ENCODE measurements at regions not wholly inside any gene's neighbourhood (a gene's known extent, or its start where the extent isn't known, plus 50 kb on each side); places are given as distances from the start of the nearest gene placed in this dataset.
"Not testable (repeated sequence)": the region's sequence is repeated elsewhere in the genome, so short reads cannot be mapped to it uniquely, and the experiment has no call there.

DNA sequence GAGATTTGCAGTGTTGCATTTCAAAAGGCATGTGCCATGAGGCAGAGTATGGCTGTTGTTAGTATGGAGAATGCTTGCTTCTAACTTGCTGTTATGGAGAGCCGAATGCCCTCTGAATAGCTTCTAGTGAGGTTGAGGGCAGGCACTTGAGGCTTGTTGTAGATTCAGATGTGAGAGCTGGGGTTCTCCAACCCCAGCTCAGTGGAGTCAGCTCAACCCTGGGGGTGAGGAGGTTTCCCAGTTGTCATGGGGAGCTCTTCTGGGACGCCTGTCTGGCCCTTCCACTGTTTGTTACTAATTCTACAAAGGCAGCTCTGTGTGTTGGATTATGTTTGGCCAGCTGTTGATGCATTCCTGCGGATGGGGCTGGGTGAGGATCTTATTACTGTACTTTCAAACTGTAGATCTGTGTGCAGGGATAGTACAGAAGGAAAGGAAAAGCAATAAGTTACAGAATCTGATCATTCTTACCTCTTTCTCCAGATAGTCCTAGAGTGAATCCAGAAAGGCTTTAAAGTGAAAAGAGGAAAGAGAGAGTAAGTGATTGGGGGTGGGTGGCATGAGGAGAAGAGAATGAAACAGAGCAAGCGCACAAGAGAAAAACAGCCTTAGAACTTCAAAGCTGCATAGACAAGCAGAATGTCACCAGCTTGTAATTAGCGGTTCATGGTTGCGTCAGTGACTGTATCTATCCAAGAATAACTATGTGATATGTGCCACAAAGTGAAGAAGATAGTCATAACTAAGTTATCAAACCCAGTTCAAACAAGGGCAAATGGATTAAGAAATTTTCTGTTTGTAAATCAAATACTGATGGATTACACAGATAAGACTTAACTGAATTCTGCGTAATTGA lies 148.7 kb downstream of the PRL start:
- DNase-seq (ENCODE audit: low read depth): peak; percentile 89

DNA sequence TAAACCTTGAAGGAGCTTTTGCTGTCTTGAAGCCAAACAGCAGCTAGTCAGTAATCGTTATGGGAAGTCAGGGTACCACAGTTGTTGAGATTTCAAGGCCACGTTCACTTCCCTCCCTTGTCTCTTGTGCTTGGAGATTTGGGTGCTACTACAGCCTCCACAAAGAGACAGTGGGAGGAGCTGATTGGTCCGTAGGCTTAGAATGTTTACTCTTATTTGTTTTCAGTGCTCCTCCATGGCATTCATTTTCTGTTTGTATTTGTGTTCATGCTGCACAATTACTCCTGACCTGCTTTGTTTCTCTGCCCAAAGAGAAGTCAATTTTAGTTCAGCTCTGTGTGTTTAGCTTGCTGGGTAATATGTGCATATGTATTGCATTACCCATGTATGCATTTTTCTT lies 147.7 kb downstream of the PRL start:
- no peak for DNase-seq (ENCODE audit: low read depth)

DNA sequence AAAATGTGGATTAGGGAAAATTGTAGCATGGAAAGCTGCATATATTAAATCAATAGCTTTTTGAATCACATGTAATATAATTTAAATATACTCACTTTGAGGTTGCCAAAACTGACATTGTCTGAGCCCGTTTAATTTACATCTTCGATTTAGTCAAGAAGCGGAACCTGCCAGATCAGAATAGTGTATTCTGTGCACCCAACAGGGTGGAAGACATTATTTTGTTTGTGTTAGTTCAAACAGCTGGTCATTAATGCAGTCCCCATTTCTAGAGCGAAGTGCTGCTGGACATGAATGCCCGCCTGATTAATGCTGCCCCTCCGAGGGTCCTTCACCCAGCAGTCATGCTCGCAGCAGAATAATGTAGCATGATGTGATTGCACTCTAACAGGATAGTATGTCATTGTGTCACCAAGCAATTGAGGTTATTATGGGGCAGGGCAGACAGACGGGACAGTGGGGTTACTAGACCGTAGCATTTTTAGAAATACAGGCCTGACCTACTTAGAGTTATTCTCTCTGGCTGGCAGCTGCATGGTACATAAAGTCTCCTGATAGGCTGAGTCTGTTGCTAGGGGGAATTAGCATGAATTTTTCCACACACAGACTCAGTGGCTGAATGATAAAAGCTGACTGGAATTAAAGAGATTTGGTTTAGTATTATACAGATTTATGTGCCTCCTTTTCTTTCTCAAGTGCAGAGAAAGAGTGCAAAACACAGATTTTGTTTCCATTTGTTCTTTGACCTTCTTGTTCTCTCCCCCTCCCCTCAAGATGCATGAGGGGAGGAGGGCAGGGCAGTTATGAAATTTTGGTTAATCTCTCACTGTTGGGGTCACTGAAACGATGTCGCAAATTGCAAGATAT lies 147.1 kb downstream of the PRL start:
- DNase-seq (ENCODE audit: low read depth): peak; percentile 73

DNA sequence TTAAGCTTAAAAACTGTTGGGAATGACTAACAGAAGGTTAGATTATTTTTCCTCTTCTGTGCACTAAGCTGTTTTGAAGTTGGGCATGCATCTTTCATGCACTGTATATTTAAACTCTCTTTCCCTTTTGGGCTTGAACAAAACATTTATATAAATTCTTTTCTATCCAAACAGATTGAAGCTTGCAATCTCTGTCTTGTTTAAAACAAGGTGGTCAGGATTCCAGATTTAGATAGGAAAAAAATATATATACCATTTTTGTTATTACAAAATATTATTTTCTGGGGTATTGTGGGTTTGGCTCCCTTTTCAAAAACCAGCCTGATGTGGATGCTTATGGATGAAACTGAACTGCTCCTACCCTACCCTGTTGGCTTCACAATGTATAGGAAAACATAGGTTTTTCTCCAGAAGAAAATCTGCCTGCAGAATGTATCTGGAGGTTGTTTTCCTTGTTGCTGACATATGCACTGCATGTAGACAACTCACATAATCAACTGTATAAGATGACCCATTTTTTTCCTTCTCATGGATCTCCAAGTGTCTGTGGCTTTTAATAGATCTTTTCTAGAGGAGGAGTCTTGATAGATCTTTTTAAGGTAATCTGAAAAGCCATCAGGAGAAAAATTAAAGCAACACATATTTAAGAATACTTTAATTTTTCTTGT lies 146.3 kb downstream of the PRL start:
- DNase-seq (ENCODE audit: low read depth): no peak

DNA sequence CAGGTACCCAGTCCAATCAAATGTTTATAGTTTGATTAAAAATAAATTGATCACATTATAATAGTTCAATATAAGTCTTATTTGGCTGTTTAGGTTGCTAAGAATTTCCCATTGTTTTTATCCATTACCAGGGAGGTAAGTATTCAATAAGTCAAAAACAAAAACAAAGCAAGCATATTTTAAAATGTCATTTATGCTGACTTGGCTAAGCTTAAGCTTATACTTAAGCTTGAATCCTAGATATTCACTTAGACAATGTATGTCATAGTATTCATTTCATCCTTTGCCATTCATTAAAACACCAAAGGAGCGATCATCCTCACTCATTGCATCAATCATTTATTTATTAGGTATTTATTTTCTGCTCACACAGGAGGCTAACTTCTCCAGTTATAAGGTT lies 144.9 kb downstream of the PRL start:
- DNase-seq (ENCODE audit: low read depth): no peak

DNA sequence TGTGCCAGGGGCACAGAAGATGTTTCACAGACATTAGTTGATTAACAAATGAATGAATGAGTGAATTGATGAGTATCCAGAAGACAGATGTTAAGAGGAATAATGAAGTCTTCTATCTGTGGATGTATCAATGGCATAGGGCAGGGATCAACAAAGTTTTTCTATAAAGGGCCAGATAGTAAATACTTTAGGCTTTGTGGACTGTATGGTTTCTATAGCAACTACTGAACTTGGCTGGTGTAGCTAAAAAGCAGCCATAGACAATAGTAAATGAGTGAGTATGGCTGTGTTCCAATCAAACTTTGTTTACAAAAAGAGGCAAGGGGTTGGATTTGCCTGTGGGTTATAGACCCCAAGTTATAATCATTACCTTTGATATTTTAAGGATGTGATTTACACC lies 144.0 kb downstream of the PRL start:
- DNase-seq (ENCODE audit: low read depth): no peak

DNA sequence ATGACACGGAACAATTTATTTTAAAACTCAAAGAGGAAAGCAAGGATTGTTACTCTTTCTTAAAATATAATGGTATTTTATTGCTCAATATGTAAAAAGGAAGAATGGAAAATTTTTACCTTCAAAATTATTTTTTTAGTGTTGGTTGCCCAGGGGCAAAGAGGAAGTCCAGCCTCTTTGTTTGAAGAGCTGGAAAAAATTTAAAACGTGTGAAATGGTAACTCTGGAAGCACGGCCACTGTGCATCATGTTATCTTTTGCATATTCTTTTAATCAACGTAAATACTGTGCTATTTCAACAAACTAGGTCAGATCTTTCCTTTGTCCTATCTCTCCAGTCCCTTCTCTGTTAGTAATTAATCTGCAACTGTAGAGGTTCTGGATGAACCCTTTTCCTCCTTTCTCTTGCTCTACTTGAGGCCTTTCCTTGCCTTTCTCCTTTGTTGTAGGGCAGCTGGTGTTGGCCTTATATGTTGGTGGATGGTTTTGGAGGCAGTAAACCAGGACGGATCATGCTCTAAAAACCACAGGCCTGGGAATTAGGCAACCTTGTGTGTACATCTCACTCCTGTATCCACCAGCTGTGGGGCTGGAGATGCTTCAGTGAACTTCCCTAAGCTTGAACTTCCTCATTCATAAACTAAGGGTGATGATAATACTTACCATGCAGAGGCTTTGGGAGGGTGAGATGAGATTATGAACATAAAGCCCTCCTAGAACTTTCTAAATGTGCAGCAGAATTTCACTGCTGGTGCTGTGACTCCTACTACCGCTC lies 143.3 kb downstream of the PRL start:
- DNase-seq (ENCODE audit: low read depth): peak; percentile 21

DNA sequence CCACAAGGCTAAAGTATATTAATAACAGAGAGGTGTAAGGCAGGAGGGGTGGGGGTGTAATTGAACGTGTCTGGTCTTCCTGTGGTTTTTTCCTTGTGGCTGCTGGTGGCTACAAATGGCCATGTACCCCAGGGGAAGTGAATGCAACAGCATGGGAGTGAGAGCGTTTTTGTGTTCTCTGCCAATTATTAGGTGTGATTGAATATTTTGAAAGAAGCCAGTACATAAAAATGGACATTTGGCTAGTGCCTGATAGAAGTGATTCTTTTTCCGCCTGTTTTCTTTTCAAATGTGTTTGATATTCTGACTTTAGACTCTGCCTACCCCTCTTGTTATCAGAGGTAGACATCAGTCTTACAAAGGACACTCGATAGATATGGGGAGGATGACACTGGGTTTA lies 141.3 kb downstream of the PRL start:
- no peak for DNase-seq (ENCODE audit: low read depth)

DNA sequence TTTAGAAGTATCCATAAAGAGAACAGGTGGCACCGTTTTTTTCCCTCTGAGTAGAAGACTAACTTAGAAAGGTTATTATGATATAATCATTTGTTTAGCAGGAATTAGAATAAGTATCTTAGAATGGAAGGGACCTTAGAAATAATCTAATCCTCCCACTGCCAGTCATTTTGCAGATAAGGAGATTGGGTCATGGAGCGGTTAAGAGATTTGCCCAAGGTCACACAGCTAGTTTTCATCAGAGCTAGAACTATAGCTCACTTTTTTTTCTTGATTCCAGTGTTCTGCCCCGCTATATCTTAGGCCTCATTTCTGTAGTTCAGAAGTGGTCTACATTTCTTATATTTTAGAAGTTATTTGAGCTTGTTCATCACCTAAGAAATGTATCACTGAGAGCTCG lies 139.6 kb downstream of the PRL start:
- DNase-seq (ENCODE audit: low read depth): no peak

DNA sequence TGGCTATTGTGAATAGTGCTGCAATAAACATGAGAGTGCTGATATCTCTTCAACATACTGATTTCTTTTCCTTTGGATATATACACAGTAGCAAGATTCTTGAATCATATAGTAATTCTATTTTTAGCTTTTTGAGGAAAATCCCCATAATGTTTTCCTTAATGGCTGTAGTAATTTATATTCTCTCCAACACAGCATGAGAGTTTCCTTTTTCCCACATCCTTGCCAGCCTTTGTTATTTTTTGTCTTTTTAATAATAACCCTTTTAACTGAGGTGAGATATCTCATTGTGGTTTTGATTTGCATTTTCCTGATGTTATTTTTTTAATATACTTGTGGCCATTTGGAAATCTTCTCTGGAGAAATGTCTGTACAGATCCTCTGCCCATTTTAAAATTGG lies 132.6 kb downstream of the PRL start:
- no peak for DNase-seq (ENCODE audit: low read depth)

DNA sequence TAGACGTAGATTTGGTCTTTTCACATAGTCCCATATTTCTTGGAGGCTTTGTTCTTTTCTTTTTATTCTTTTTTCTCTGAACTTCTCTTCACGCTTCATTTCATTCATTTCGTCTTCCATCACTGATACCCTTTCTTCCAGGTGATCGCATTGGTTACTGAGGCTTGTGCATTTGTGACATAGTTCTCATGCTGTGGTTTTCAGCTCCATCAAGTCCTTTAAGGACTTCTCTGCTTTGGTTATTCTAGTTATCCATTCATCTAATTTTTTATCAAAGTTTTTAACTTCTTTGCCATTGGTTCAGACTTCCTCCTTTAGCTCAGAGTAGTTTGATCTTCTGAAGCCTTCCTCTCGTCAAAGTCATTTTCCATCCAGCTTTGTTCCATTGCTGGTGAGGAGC lies 125.8 kb downstream of the PRL start:
- DNase-seq (ENCODE audit: low read depth): not testable (repeated sequence)

DNA sequence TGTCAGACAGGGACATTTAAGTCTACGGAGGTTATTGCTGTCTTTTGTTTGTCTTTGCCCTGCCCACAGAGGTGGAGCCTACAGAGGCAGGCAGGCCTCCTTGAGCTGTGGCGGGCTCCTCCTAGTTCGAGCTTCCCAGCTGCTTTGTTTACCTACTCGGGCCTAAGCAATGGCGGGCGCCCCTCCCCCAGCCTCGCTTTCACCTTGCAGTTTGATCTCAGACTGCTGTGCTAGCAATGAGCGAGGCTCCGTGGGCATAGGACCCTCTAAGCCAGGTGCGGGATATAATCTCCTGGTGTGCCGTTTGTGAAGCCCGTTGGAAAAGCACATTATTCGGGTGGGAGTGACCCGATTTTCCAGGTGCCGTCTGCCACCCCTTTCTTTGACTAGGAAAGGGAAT lies 125.0 kb downstream of the PRL start:
- DNase-seq (ENCODE audit: low read depth): not testable (repeated sequence)

DNA sequence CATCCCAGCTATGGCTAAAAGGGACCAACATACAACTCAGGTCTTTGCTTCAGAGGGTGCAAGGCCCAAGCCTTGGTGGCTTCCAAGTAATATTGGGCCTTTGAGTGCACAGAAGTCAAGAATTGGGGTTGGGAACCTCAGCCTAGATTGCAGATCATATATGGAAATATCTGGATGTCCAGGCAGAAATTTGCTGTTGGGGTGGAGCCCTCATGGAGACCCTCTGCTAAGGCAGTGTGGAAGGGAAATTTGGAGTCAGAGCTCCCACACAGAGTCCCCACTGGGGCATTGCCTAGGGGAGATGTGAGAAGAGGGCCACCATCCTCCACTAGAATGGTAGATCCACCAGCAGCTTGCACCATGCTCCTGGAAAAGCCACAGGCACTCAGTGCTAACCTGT lies 123.5 kb downstream of the PRL start:
- DNase-seq (ENCODE audit: low read depth): no peak

DNA sequence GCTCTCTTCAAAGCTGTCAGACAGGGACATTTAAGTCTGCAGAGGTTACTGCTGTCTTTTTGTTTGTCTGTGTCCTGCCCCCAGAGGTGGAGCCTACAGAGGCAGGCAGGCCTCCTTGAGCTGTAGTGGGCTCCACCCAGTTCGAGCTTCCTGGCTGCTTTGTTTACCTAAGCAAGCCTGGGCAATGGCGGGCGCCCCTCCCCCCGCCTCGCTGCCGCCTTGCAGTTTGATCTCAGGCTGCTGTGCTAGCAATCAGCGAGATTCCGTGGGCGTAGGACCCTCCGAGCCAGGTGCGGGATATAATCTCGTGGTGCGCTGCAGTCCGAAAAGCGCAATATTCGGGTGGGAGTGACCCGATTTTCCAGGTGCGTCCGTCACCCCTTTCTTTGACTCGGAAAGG lies 116.6 kb downstream of the PRL start:
- not testable (repeated sequence) for DNase-seq (ENCODE audit: low read depth)

DNA sequence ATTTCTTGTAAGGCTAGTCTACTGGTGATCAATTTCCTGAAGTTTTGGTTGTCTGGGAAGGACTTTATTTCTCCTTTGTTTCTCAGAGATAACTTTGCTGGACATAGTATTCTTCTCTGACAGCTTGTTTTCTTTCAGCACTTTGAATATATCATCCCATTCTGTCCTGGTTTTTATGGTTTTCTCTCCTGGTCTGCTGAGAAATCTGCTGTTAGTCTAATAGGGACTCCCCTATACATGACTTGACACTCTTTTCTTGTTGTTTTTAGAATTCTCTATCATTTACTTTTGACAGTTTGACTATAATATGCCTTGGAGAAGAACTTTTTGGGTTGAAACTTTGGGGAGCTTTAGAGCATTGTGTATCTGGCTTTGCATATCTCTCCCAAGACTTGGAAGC lies 112.5 kb downstream of the PRL start:
- no peak for DNase-seq (ENCODE audit: low read depth)

DNA sequence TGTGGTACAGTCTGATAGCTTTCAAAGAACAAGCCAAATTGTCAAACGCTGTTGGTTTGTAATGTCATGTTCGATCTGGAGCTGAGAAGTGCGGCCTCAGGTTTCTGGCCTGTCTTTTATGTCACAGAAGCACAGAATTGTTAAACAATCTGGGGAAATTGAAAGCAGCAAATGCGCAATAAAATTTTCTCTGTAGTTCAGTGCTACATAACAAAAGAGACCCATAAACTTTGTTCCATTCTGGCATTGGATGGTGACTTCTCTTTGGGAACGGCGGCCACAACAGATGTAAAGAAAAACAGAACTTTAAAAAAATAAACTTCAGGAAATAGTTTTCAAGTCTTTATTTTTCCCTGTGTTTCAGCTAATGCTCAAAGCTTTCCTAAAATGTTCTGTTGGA lies 106.9 kb downstream of the PRL start:
- DNase-seq (ENCODE audit: low read depth): no peak

DNA sequence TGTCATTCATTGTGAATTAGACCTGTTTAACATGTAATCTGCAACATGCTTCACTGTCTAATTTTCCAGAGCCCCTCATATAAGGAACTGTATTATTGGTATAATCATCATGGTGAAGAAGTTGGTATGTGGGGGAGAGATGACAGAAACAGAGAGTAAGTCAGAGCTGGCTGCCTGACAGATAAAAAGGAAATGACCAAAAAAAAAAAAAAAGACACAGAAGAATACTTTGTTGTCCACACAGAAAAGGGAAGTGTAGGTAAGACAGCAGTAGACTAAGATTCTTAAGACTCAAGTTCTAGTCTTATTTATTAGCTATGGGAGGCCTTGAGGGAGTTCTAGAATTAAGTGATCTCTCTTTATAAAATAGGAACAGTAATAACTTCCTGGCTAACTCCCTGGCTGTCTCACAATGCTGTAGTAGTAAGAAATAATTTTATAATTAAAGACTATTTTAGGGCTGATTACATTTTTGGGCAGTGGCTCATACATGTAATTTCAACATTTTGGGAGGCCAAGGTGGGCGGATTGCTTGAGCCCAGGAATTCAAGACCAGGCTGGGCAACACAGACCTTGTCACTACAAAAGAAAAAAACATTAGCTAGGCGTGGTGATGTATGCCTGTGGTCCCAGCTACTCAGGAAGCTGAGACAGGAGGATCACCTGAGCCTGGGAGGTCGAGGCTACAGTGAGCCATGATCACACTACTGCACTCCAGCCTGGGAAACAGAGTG lies 102.5 kb downstream of the PRL start:
- DNase-seq (ENCODE audit: low read depth): peak; percentile 10

DNA sequence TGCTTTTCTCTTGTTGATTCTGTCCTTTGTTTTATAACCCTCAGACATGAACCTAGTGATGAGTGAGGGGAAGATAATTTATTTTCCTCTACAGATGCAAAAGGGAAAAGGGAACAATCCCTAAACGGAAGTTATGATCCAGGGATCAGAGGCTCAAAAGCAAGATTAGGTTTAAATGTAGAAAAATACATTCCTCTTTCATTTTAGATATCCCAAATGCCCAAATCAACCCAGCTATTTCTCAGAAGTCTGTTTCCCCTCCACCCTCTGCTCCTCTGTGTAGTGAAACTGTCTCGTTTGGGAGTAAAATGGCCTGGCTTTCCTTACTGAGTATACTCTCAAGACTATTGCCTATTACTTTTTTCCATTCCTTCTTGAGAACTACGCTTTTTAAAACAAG lies 97.1 kb downstream of the PRL start:
- DNase-seq (ENCODE audit: low read depth): no peak

DNA sequence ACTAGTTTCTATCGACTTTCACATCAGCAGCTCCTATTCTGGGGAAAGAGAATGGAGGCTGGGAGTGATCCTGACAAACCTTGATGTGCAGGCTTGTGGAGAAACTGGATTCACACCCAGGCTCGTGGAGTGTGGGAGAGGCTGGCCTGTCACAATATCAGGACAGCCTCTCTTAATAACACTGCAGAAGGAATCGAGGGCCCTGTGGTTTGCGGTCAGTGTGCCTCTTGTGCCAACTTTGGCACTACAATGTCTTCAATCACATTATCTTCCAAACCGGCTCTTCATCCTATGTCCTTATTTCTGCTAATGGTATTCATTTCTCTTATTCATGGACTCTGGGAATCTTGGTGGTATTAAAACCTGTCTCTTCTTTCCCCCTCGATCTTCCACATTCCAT lies 92.7 kb downstream of the PRL start:
- DNase-seq (ENCODE audit: low read depth): no peak

DNA sequence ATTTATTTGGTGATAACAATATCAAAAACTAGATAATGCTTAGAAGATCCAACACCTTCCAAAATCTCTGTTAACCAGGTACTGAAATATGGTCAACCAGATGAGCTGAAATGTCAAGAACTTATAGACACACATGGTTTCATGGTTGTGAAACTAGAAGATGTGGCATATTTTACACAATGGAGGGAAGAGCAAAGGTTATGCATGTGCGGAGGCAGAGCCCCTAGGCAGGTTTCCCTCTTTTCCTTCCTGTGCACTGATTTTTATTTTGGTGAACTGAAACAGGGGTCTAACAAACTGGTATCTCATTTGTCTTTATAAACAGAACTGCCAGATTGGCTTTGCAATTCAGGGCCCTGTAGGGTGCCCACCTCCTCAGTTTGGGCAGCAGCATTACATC lies 91.6 kb downstream of the PRL start:
- DNase-seq (ENCODE audit: low read depth): no peak

DNA sequence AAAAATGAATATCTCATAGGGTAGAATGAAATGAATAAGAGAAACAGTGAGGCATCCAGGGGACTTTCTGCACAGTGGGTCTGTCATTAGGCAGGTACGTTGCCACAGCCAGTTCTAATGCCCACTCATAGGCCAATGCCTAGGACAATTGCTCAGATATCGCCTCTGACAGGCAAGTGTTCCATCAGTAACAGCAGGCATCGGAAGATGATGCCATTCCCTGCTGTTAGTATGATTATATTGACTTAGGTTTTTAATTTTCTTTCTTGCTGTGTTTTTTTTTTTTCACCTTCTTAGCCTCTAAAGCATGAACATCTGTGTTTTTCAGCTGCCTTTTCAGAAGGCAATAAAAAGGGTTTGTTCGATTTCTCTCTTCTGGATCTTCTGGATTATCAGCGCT lies 90.7 kb downstream of the PRL start:
- no peak for DNase-seq (ENCODE audit: low read depth)
